Aorta (tissue), 5 donors: ENCODE measurements at regions not wholly inside any gene's neighbourhood (a gene's known extent, or its start where the extent isn't known, plus 50 kb on each side); places are given as distances from the start of the nearest gene placed in this dataset.

ENCODE experiments used
- ATAC-seq: fragments of 200-7000 bp; cut with Tn5 transposase; one replicate; pipeline ENCODE4 v1.9.1; 2022; ENCODE audit warnings: moderate library complexity; ENCODE audit not compliant: low FRiP score
- DNase-seq, 2 donors: peaks; one replicate each; pipeline ENCODE4 v3.0.0-alpha.2; 2020
- H3K27ac ChIP-seq, 2 donors: one replicate each; pipeline ENCODE4 v1.5.1; 2013; ENCODE audit warnings: low read length in 2 of 2, mild to moderate bottlenecking in 2 of 2, moderate library complexity in 2 of 2, control low read depth in 1 of 2, inconsistent platforms in 1 of 2, low read depth in 1 of 2
- H3K27me3 ChIP-seq, 2 donors: one replicate each; pipeline ENCODE4 v1.6.1; 2013; ENCODE audit warnings: control low read depth in 1 of 2, low read length in 1 of 2, mild to moderate bottlenecking in 1 of 2, moderate library complexity in 1 of 2; ENCODE audit not compliant: insufficient read depth in 2 of 2, control insufficient read depth in 1 of 2
- H3K36me3 ChIP-seq, 2 donors: one replicate each; pipeline ENCODE4 v1.6.1; 2013; ENCODE audit warnings: control low read depth in 1 of 2, low read length in 1 of 2, mild to moderate bottlenecking in 1 of 2; ENCODE audit not compliant: insufficient read depth in 2 of 2, control insufficient read depth in 1 of 2
- H3K4me1 ChIP-seq, 2 donors: one replicate each; pipeline ENCODE4 v1.6.1; 2013; ENCODE audit warnings: low read length in 2 of 2, control low read depth in 1 of 2, mild to moderate bottlenecking in 1 of 2, moderate library complexity in 1 of 2; ENCODE audit not compliant: insufficient read depth in 2 of 2, control insufficient read depth in 1 of 2
- H3K4me3 ChIP-seq, 2 donors: one replicate each; pipeline ENCODE4 v1.5.1; 2013; ENCODE audit warnings: low read length in 2 of 2, control low read depth in 1 of 2, mild to moderate bottlenecking in 1 of 2
- H3K9me3 ChIP-seq: one replicate; pipeline ENCODE4 v1.6.1; 2013; ENCODE audit warnings: mild to moderate bottlenecking, low read length; ENCODE audit not compliant: control insufficient read depth
- WGBS, 2 donors: extraction: QIAGEN DNeasy Blood & Tissue Kit; methylation state at CpG; one replicate each; pipeline ENCODE4 v1.1.7; 2013; 5-methylcytosine and 5-hydroxymethylcytosine counted together
- intact Hi-C, 2 donors: fragments of 100-400 bp; cut with DNase I; formaldehyde crosslinking; loops; one replicate each; pipeline versions ENCODE4 v1.14.2 to v1.15.0; 2022
- donor health status: healthy with polysubstance abuse.
- donor health status: Bipolar disorder and iron deficiency.
- donor health status: DM: no; HTN: no; CAD: no.
- donor health status: DM: no; HTN: no; CAD: no.
- donor health status: DM: yes; HTN: yes; CAD: no.

- WGBS, 2 donors: 66 to 67% methylated on average over 4 of the region's 4 CpGs
- intact Hi-C loops: no loop called here
- H3K4me1 ChIP-seq: no peaks in the 10 kb centered on the region
These were observed 284.0 kb upstream of the GADL1 start for GRCh38 chr3:31178467-31178866.

DNA sequence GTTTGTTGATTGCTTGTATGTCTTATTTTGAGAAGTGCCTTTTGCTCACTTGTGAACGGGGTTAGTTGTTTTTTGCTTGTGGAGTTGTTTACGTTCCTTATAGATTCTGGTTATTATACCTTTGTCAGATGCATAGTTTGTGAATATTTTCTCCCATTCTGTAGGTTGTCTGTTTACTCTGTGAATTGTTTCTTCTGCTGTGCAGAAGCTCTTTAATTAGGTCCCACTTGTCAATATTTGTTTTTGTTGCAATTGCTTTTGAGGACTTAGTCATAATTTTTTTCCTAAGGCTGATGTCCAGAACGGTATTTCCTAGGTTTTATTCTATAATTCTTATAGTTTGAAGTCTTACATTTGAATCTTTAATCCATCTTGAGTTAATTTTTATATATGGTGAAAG, 285.3 kb upstream of the GADL1 start:
- H3K4me3 ChIP-seq: no peak overlapping the region
- WGBS, 2 donors: 95 to 96% methylated on average over 3 of the region's 3 CpGs
- DNase-seq: no peak
- no peaks in the 10 kb centered on the region for H3K9me3 ChIP-seq
- H3K4me1 ChIP-seq: peaks cover 2 to 10% of the 10 kb centered on the region in 2 donors
- no peaks in the 10 kb centered on the region for H3K27me3 ChIP-seq
- H3K27ac ChIP-seq: no peak overlapping the region
- no peaks in the 10 kb centered on the region for H3K36me3 ChIP-seq
- no peak for ATAC-seq
- intact Hi-C loops: no loop called here

More at GRCh38 chr3:31178467-31178866, 284.0 kb upstream of the GADL1 start:
- no peak for ATAC-seq
- Histone ChIP-seq H3K4me3 (no peak overlapping the region), H3K36me3 (no peaks in the 10 kb centered on the region), H3K27me3 (no peaks in the 10 kb centered on the region), H3K27ac (no peak overlapping the region), H3K9me3 (no peaks in the 10 kb centered on the region)
- no peak for DNase-seq

- DNase-seq (no peak), ATAC-seq (no peak)
- Histone ChIP-seq H3K9me3 (no peaks in the 10 kb centered on the region), H3K36me3 (no peaks in the 10 kb centered on the region), H3K27ac (no peak overlapping the region), H3K27me3 (no peaks in the 10 kb centered on the region), H3K4me3 (no peak overlapping the region), H3K4me1 (peaks cover 2 to 10% of the 10 kb centered on the region in 2 donors)
- WGBS, 2 donors: 50 to 52% methylated on average over 1 of the region's 1 CpG
- intact Hi-C loops: no loop called here
These were observed 285.8 kb upstream of the GADL1 start for GRCh38 chr3:31180274-31180673.

DNA sequence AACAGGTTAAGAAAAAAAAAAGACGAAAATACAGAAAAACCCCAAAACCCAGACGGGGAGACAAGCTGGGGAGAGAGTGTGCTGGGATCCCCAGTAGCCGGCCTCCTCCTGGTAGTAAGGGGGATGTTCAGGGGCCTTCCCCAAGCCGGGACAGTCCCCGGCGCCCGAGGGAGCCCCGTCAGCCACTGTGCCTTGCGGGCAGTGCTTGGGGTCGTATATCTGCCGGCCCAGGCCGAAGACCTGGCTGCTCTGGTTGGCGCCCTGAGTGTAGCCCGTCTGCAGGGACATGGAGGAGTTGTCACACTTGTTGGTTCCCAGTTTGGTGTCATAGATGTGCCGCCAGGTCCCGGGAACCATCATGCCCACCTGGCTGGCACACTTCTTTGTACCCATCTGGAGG, 287.2 kb upstream of the GADL1 start:
- DNase-seq: no peak
- no peaks in the 10 kb centered on the region for H3K27me3 ChIP-seq
- no peak overlapping the region for H3K27ac ChIP-seq
- H3K4me3 ChIP-seq: no peak overlapping the region
- 96 to 99% methylated on average over 16 of the region's 16 CpGs for WGBS, 2 donors
- no peaks in the 10 kb centered on the region for H3K36me3 ChIP-seq
- intact Hi-C loops: no loop called here
- H3K4me1 ChIP-seq: peaks cover 2 to 10% of the 10 kb centered on the region in 2 donors
- no peak for ATAC-seq
- no peaks in the 10 kb centered on the region for H3K9me3 ChIP-seq

GRCh38 chr3:31182661-31183060, 288.2 kb upstream of the GADL1 start:
- intact Hi-C loops: no loop called here
- Histone ChIP-seq H3K27ac (no peak overlapping the region), H3K36me3 (no peaks in the 10 kb centered on the region)

GRCh38 chr3:31184261-31185061, 290.0 kb upstream of the GADL1 start:
- DNase-seq: no peak
- H3K27ac ChIP-seq: peak overlapping the region in 1 of 2 donors; percentile 29
- H3K4me1 ChIP-seq: peaks cover 2 to 15% of the 10 kb centered on the region in 2 donors
- ATAC-seq: no peak
- 14 to 15% methylated on average over 3 of the region's 3 CpGs for WGBS, 2 donors
- H3K4me3 ChIP-seq: no peak overlapping the region
- H3K9me3 ChIP-seq: no peaks in the 10 kb centered on the region
- intact Hi-C loops: no loop called here
- H3K27me3 ChIP-seq: no peaks in the 10 kb centered on the region
- no peaks in the 10 kb centered on the region for H3K36me3 ChIP-seq

More at GRCh38 chr3:31182661-31183060, 288.2 kb upstream of the GADL1 start:
- Histone ChIP-seq H3K4me1 (peaks cover 2 to 15% of the 10 kb centered on the region in 2 donors), H3K9me3 (no peaks in the 10 kb centered on the region), H3K27me3 (no peaks in the 10 kb centered on the region), H3K4me3 (no peak overlapping the region)
- DNase-seq: no peak
- no peak for ATAC-seq
- 94 to 100% methylated on average over 1 of the region's 1 CpG for WGBS, 2 donors

DNA sequence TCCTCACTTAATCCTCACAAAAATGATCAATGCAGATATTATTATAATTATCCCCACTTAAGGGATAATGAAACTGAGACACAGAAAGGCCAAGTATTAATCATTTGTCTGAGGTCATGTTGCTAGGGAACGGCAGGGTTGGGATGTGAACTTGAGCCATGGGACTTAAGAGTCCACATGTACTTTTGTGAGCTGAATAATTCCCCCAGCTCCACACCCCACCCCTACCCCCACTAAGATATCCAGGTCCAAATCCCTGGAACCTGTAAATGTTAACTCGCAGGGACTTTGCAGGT, 290.5 kb upstream of the GADL1 start:
- no peaks in the 10 kb centered on the region for H3K36me3 ChIP-seq
- intact Hi-C loops: no loop called here
- H3K27me3 ChIP-seq: no peaks in the 10 kb centered on the region
- peaks cover 2 to 15% of the 10 kb centered on the region in 2 donors for H3K4me1 ChIP-seq
- ATAC-seq: no peak
- no peak overlapping the region for H3K27ac ChIP-seq
- no peak for DNase-seq
- H3K9me3 ChIP-seq: no peaks in the 10 kb centered on the region
- H3K4me3 ChIP-seq: no peak overlapping the region
- 53 to 57% methylated on average over 2 of the region's 2 CpGs for WGBS, 2 donors

DNA sequence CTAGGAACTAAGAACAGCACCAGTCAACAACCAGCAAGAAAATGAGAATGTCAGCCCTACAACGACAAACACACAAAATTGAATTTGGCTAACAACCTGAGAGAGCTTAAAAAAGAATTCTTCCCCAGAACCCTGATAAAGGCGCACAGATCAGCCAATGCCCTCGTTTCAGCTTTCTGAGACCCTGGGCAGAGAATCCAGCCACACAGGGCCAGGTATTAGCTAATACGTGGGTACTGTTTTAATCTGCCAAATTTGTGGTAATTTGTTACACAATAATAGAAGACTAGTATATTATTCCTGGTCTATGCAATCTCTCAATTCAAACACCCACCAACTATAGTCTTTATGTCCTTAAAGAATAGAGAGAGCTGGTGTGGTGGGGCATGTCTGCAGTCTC, 291.6 kb upstream of the GADL1 start:
- Histone ChIP-seq H3K27ac (no peak overlapping the region), H3K4me3 (no peak overlapping the region), H3K4me1 (peaks cover 2 to 15% of the 10 kb centered on the region in 2 donors), H3K36me3 (no peaks in the 10 kb centered on the region), H3K27me3 (no peaks in the 10 kb centered on the region), H3K9me3 (no peaks in the 10 kb centered on the region)
- ATAC-seq (no peak), DNase-seq (no peak)
- 18 to 29% methylated on average over 4 of the region's 4 CpGs for WGBS, 2 donors
- intact Hi-C loops: no loop called here

- Histone ChIP-seq H3K36me3 (no peaks in the 10 kb centered on the region), H3K27me3 (peaks cover 0 to 1% of the 10 kb centered on the region in 2 donors), H3K27ac (peak overlapping the region in 1 of 2 donors; percentile 43), H3K4me1 (peaks cover 2 to 15% of the 10 kb centered on the region in 2 donors), H3K9me3 (no peaks in the 10 kb centered on the region), H3K4me3 (no peak overlapping the region)
- intact Hi-C loops: no loop called here
- WGBS, 2 donors: 89 to 94% methylated on average over 1 of the region's 1 CpG
- ATAC-seq: no peak
- DNase-seq: no peak
These were observed 292.9 kb upstream of the GADL1 start for GRCh38 chr3:31187380-31187779.
